Left lung (tissue), 4 donors: ENCODE measurements at regions not wholly inside any gene's neighbourhood (a gene's known extent, or its start where the extent isn't known, plus 50 kb on each side); places are given as distances from the start of the nearest gene placed in this dataset.

ENCODE experiments used
- ATAC-seq: fragments of 200-7000 bp; cut with Tn5 transposase; one replicate; pipeline ENCODE4 v1.9.1; 2020; ENCODE audit warnings: moderate library complexity
- DNase-seq, 4 donors: peaks; one replicate each; pipeline ENCODE4 v3.0.0-alpha.2; 2013 to 2020
- H3K27ac ChIP-seq, 2 donors: fragments of 200-600 bp; sonication (generic) in 1 of 2; one replicate each; pipeline versions ENCODE4 v1.5.0 to v1.8.0; 2020 to 2021
- H3K27me3 ChIP-seq, 2 donors: fragments of 200-600 bp; sonication (generic) in 1 of 2; one replicate each; pipeline versions ENCODE4 v1.5.0 to v1.8.0; 2020 to 2021
- H3K36me3 ChIP-seq, 2 donors: fragments of 200-600 bp; sonication (generic) in 1 of 2; one replicate each; pipeline versions ENCODE4 v1.5.0 to v1.8.0; 2020 to 2021
- H3K4me1 ChIP-seq, 2 donors: fragments of 200-600 bp; one replicate each; pipeline ENCODE4 v1.8.0; 2021
- H3K4me3 ChIP-seq, 2 donors: fragments of 200-600 bp; sonication (generic) in 1 of 2; one replicate each; pipeline versions ENCODE4 v1.5.0 to v1.8.0; 2020 to 2021; ENCODE audit warnings: mild to moderate bottlenecking in 1 of 2
- H3K9me3 ChIP-seq, 2 donors: fragments of 200-600 bp; sonication (generic) in 1 of 2; one replicate each; pipeline versions ENCODE4 v1.5.0 to v1.8.0; 2020 to 2021
- intact Hi-C, 2 donors: fragments of 100-400 bp; cut with DNase I; formaldehyde crosslinking; loops; one replicate each; pipeline versions ENCODE4 v1.11.2 to v1.14.2; 2022
- TF ChIP-seq, protein P1 (sequence below), 2 donors: fragments of 200-600 bp; sonication (generic) in 1 of 2; IDR thresholded peaks; one replicate each; pipeline versions ENCODE4 v1.5.0 to v1.8.0; 2021; ENCODE audit warnings: antibody characterized with exemption in 2 of 2
- donor health status: DM: no; HTN: yes; CAD: no.
- donor health status: DM: no; HTN: no; CAD: no.

DNA sequence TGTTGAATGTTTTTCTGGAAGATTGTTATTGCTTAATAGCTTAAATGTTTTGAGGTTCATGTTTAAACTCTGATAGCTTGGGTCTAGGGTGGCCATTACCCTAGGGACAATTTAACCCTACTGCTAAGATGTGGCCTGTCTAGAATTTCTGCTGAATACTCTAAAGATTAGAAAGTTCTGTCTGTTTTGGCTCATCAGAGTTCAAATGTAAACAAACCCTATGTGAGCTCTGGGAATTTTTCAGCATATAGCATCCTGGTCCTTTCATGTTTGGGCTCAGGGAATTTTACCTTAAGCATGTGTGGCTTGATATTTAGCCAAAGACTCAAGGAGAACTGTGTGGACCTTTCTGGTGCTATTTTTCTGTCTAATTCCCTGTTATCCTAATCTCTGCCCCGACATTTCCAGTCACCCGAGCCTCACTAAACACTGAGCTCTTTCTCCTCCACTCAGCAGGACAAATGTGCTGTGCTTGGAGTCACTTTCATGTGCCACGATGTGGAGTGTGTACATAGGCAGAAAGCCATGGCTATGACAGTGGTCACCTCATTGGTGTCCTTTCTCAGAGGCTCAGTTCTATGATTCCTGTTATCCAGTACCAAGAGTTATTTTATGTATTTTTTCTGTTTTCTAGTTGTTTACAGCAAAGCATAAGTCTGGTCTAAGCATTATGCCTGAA is 492.5 kb upstream of the SPHKAP start:
- intact Hi-C loops: no loop called here
- H3K4me1 ChIP-seq: no peaks in the 10 kb centered on the region
- DNase-seq: no peak
- no peaks in the 10 kb centered on the region for H3K27me3 ChIP-seq
- no peaks in the 10 kb centered on the region for H3K36me3 ChIP-seq
- TF ChIP-seq, protein P1, sequence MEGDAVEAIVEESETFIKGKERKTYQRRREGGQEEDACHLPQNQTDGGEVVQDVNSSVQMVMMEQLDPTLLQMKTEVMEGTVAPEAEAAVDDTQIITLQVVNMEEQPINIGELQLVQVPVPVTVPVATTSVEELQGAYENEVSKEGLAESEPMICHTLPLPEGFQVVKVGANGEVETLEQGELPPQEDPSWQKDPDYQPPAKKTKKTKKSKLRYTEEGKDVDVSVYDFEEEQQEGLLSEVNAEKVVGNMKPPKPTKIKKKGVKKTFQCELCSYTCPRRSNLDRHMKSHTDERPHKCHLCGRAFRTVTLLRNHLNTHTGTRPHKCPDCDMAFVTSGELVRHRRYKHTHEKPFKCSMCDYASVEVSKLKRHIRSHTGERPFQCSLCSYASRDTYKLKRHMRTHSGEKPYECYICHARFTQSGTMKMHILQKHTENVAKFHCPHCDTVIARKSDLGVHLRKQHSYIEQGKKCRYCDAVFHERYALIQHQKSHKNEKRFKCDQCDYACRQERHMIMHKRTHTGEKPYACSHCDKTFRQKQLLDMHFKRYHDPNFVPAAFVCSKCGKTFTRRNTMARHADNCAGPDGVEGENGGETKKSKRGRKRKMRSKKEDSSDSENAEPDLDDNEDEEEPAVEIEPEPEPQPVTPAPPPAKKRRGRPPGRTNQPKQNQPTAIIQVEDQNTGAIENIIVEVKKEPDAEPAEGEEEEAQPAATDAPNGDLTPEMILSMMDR (IDR thresholded peaks at IDR 0.05): no peak
- no peak overlapping the region for H3K4me3 ChIP-seq
- no peak overlapping the region for H3K27ac ChIP-seq
- no peaks in the 10 kb centered on the region for H3K9me3 ChIP-seq
- ATAC-seq: peak; percentile 31

DNA sequence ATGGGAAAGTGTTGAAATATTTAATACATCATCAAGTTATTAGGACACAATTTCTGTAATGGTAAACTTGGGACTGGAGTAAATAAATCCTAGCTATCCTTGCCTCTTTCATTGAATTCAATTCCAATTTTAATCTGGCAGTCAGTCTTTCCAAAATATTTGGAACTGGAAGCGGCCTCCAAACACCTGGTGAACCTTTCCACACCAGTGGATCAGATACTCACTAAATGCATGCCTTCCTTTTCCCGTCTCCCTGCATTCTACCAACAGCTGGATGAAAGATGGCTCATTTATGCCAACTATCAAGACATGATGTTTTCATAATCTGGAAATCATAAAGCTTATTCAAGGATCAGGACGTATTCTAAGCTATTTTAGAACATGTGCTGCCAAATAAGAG is 488.2 kb upstream of the SPHKAP start:
- ATAC-seq (no peak), DNase-seq (peak in 2 of 4 donors; percentile 31 to 48)
- Histone ChIP-seq H3K36me3 (no peaks in the 10 kb centered on the region), H3K27ac (no peak overlapping the region), H3K4me1 (no peaks in the 10 kb centered on the region), H3K27me3 (no peaks in the 10 kb centered on the region), H3K4me3 (no peak overlapping the region), H3K9me3 (no peaks in the 10 kb centered on the region)
- intact Hi-C loops: no loop called here
- TF ChIP-seq, protein P1 (IDR thresholded peaks at IDR 0.05): no peak

DNA sequence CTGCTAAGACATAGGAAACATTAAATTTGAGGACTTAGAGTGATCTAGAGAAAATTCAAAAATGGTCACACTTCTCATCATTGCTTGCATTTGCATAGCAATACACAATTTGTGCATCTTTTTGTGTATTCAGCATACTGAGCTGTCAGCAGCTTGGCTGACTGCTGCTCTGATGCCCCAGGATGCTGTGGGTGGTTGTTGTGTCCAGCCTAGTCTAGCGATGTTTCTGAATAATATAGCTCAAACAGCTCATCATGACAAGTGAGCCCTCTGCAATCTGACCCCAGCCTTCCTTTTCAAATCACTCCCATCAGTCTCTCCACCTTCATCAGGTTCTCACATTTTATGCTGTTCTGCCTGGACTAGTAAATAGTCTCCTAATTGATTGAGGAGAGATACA is 483.7 kb upstream of the SPHKAP start:
- H3K4me1 ChIP-seq: no peaks in the 10 kb centered on the region
- DNase-seq: no peak
- intact Hi-C loops: no loop called here
- H3K27me3 ChIP-seq: no peaks in the 10 kb centered on the region
- TF ChIP-seq, protein P1 (IDR thresholded peaks at IDR 0.05): no peak
- H3K27ac ChIP-seq: no peak overlapping the region
- no peaks in the 10 kb centered on the region for H3K9me3 ChIP-seq
- no peaks in the 10 kb centered on the region for H3K36me3 ChIP-seq
- no peak for ATAC-seq
- no peak overlapping the region for H3K4me3 ChIP-seq

DNA sequence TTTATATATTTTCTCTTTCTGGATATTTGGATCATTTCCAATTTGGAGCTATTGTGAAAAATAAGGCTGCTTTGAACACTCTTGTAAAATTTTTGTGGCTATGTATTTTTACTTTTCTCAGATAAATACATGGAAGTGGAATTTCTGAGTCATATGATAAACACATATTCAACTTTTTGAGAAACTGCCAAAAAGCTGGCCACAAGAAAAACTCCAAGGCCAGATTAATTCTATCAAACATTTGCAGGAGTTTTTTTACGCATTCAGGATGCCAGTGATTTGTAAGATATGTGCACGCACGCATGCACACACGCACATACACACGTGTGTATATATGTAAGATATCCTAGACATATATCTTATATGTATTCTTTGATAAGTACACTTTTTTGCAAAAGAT is 477.5 kb upstream of the SPHKAP start:
- H3K9me3 ChIP-seq: no peaks in the 10 kb centered on the region
- H3K27me3 ChIP-seq: no peaks in the 10 kb centered on the region
- DNase-seq (no peak), ATAC-seq (no peak)
- intact Hi-C loops: no loop called here
- H3K4me1 ChIP-seq: no peaks in the 10 kb centered on the region
- no peak overlapping the region for H3K4me3 ChIP-seq
- no peak overlapping the region for H3K27ac ChIP-seq
- H3K36me3 ChIP-seq: no peaks in the 10 kb centered on the region
- TF ChIP-seq, protein P1 (IDR thresholded peaks at IDR 0.05): no peak

DNA sequence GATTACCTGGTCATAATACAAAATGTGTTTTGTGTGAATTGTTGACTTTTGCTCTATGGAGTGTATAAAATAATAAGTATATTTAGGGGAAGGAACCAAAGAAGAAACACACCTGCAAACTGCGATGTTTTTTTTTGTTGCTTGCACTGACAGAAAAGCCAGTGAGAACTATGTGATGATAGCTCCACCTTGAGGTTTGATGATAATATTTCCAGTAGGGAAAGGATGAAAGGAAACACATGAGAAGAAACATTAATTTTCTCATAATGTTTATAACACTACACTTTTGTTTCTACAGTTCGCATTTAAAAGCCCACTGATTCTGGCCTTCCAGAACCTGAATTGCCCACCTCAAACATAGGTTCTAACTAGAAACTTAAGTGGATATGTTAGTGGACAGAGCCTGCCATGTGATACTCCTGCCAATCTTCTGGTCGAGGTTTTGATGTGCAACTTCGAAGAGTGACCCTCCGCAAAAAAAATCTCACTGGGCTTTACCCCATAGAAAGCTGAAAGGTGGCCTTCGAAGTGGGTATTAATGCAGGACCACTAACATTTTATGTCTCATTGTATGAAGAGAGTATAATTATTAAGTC is 476.4 kb upstream of the SPHKAP start:
- no peaks in the 10 kb centered on the region for H3K36me3 ChIP-seq
- no peak overlapping the region for H3K4me3 ChIP-seq
- TF ChIP-seq, protein P1 (IDR thresholded peaks at IDR 0.05): peak in 1 of 2 donors; percentile 31
- intact Hi-C loops: no loop called here
- ATAC-seq (peak; percentile 68), DNase-seq (peak in 1 of 4 donors; percentile 54)
- H3K27ac ChIP-seq: no peak overlapping the region
- no peaks in the 10 kb centered on the region for H3K27me3 ChIP-seq
- no peaks in the 10 kb centered on the region for H3K9me3 ChIP-seq
- no peaks in the 10 kb centered on the region for H3K4me1 ChIP-seq
